CD4-positive, alpha-beta memory T cell (primary cell): ENCODE measurements at regions not wholly inside any gene's neighbourhood (a gene's known extent, or its start where the extent isn't known, plus 50 kb on each side); places are given as distances from the start of the nearest gene placed in this dataset.

Experiments
- CTCF ChIA-PET: fragments of 350-600 bp; sonication (Branson Sonifier 250); formaldehyde crosslinking; loops from one replicate; lab custom pipeline; 2021; ENCODE audit warnings: inconsistent platforms; ENCODE audit not compliant: partially characterized antibody; lab: Charles Lee
- POLR2A ChIA-PET: fragments of 350-600 bp; sonication (Branson Sonifier 250); formaldehyde crosslinking; loops from one replicate; lab custom pipeline; 2021; ENCODE audit not compliant: partially characterized antibody; lab: Charles Lee
- DNase-seq, 5 donors: peaks; one replicate each; pipeline versions ENCODE4 v3.0.0 to v3.0.0-alpha.2; 2020 to 2022; ENCODE audit warnings: mixed read lengths in 1 of 5
- H3K27ac ChIP-seq: one replicate; pipeline ENCODE4 v1.7.0; 2013; ENCODE audit warnings: low read depth, low read length
- H3K27me3 ChIP-seq: 2 replicates; pipeline ENCODE4 v1.7.0; 2013; ENCODE audit warnings: mild to moderate bottlenecking, low read length, moderate library complexity; ENCODE audit not compliant: insufficient read depth
- H3K36me3 ChIP-seq: 2 replicates; pipeline ENCODE4 v1.7.0; 2013; ENCODE audit warnings: mild to moderate bottlenecking, low read length, moderate library complexity; ENCODE audit not compliant: insufficient read depth
- H3K4me1 ChIP-seq: 2 replicates; pipeline ENCODE4 v1.7.0; 2013; ENCODE audit warnings: mild to moderate bottlenecking, low read length, moderate library complexity; ENCODE audit not compliant: insufficient read depth
- H3K4me3 ChIP-seq, 2 donors: one replicate each; pipeline ENCODE4 v1.7.0; 2013; ENCODE audit warnings: low read length in 2 of 2, mild to moderate bottlenecking in 1 of 2
- H3K9me3 ChIP-seq, 2 donors: one replicate each; pipeline ENCODE4 v1.7.0; 2013; ENCODE audit warnings: low read length in 2 of 2, control low read depth in 1 of 2; ENCODE audit not compliant: control insufficient read depth in 1 of 2
- H3K27ac Mint-ChIP-seq, 7 donors: one replicate each; pipeline ENCODE4 v1.8.0; 2020 to 2021; ENCODE audit warnings: mixed read lengths in 7 of 7, mild to moderate bottlenecking in 6 of 7, inconsistent platforms in 3 of 7, moderate library complexity in 3 of 7
- H3K27me3 Mint-ChIP-seq, 2 donors: one replicate each; pipeline ENCODE4 v1.8.0; 2020 to 2021; ENCODE audit warnings: mixed read lengths in 2 of 2
- H3K36me3 Mint-ChIP-seq, 2 donors: one replicate each; pipeline ENCODE4 v1.8.0; 2020 to 2021; ENCODE audit warnings: mixed read lengths in 2 of 2, inconsistent platforms in 1 of 2, mild to moderate bottlenecking in 1 of 2
- H3K4me1 Mint-ChIP-seq, 4 donors: one replicate each; pipeline ENCODE4 v1.8.0; 2020 to 2021; ENCODE audit warnings: mixed read lengths in 4 of 4, mild to moderate bottlenecking in 1 of 4
- H3K4me3 Mint-ChIP-seq, 8 donors: one replicate each; pipeline ENCODE4 v1.8.0; 2020 to 2021; ENCODE audit warnings: mixed read lengths in 8 of 8, mild to moderate bottlenecking in 7 of 8, moderate library complexity in 6 of 8, inconsistent platforms in 3 of 8
- H3K9me3 Mint-ChIP-seq, 8 donors: one replicate each; pipeline ENCODE4 v1.8.0; 2020 to 2021; ENCODE audit warnings: mixed read lengths in 8 of 8, mild to moderate bottlenecking in 5 of 8, inconsistent platforms in 3 of 8, moderate library complexity in 1 of 8
- intact Hi-C: fragments of 100-400 bp; cut with micrococcal nuclease; formaldehyde crosslinking; loops from one replicate; pipeline ENCODE4 v1.15.1; 2023

- CTCF ChIA-PET = no interaction called here
- intact Hi-C loops = no loop called here
- Histone ChIP-seq H3K27ac (no peak overlapping the region), H3K27me3 (no peaks in the 10 kb centered on the region), H3K36me3 (no peaks in the 10 kb centered on the region), H3K4me1 (no peaks in the 10 kb centered on the region), H3K9me3 (no peaks in the 10 kb centered on the region), H3K4me3 (no peak overlapping the region)
- H3K4me1 Mint-ChIP-seq = no peaks in the 10 kb centered on the region
- peaks cover 11 to 21% of the 10 kb centered on the region in 2 donors for H3K27me3 Mint-ChIP-seq
- no peaks in the 10 kb centered on the region for H3K36me3 Mint-ChIP-seq
- no peak overlapping the region for H3K4me3 Mint-ChIP-seq
- POLR2A ChIA-PET = no interaction called here
- peaks cover 0 to 9% (median 6%) of the 10 kb centered on the region in 8 donors for H3K9me3 Mint-ChIP-seq
- H3K27ac Mint-ChIP-seq = no peak overlapping the region
- no peak for DNase-seq
Measured at GRCh38 chr13:43977911-43978310, 98.2 kb downstream of the LACC1 start.

GRCh38 chr13:43978688-43979087 lies 99.0 kb downstream of the LACC1 start:
- peaks cover 11 to 21% of the 10 kb centered on the region in 2 donors for H3K27me3 Mint-ChIP-seq

GRCh38 chr13:43979492-43979891 lies 99.8 kb downstream of the LACC1 start:
- H3K4me3 ChIP-seq = no peak overlapping the region
- DNase-seq = no peak
- Mint-ChIP-seq H3K27ac (no peak overlapping the region), H3K4me1 (no peaks in the 10 kb centered on the region), H3K4me3 (no peak overlapping the region), H3K9me3 (peaks cover 0 to 9% (median 6%) of the 10 kb centered on the region in 8 donors), H3K27me3 (peaks cover 11 to 23% of the 10 kb centered on the region in 2 donors), H3K36me3 (no peaks in the 10 kb centered on the region)
- H3K4me1 ChIP-seq = no peaks in the 10 kb centered on the region
- CTCF ChIA-PET = no interaction called here
- no peaks in the 10 kb centered on the region for H3K36me3 ChIP-seq
- H3K9me3 ChIP-seq = no peaks in the 10 kb centered on the region
- no peaks in the 10 kb centered on the region for H3K27me3 ChIP-seq
- POLR2A ChIA-PET = no interaction called here
- H3K27ac ChIP-seq = no peak overlapping the region
- intact Hi-C loops = no loop called here

More at GRCh38 chr13:43978688-43979087, 99.0 kb downstream of the LACC1 start:
- Histone ChIP-seq H3K27me3 (no peaks in the 10 kb centered on the region), H3K4me3 (no peak overlapping the region), H3K9me3 (no peaks in the 10 kb centered on the region), H3K4me1 (no peaks in the 10 kb centered on the region), H3K27ac (no peak overlapping the region), H3K36me3 (no peaks in the 10 kb centered on the region)
- DNase-seq = no peak
- Mint-ChIP-seq H3K9me3 (peaks cover 0 to 9% (median 6%) of the 10 kb centered on the region in 8 donors), H3K27ac (no peak overlapping the region), H3K36me3 (no peaks in the 10 kb centered on the region), H3K4me3 (no peak overlapping the region), H3K4me1 (no peaks in the 10 kb centered on the region)
- ChIA-PET CTCF (no interaction called here), POLR2A (no interaction called here)
- intact Hi-C loops = no loop called here

GRCh38 chr13:43980587-43980986 lies 100.9 kb downstream of the LACC1 start:
- H3K27me3 Mint-ChIP-seq = peaks cover 11 to 26% of the 10 kb centered on the region in 2 donors
- H3K4me1 ChIP-seq = no peaks in the 10 kb centered on the region
- no peak overlapping the region for H3K27ac Mint-ChIP-seq
- no peak for DNase-seq
- H3K27me3 ChIP-seq = no peaks in the 10 kb centered on the region
- no peaks in the 10 kb centered on the region for H3K36me3 Mint-ChIP-seq
- H3K36me3 ChIP-seq = no peaks in the 10 kb centered on the region
- peaks cover 0 to 9% (median 6%) of the 10 kb centered on the region in 8 donors for H3K9me3 Mint-ChIP-seq
- no peak overlapping the region for H3K4me3 Mint-ChIP-seq
- H3K4me1 Mint-ChIP-seq = no peaks in the 10 kb centered on the region
- intact Hi-C loops = no loop called here
- H3K4me3 ChIP-seq = no peak overlapping the region
- ChIA-PET CTCF (no interaction called here), POLR2A (no interaction called here)
- H3K27ac ChIP-seq = no peak overlapping the region
- no peaks in the 10 kb centered on the region for H3K9me3 ChIP-seq

DNA sequence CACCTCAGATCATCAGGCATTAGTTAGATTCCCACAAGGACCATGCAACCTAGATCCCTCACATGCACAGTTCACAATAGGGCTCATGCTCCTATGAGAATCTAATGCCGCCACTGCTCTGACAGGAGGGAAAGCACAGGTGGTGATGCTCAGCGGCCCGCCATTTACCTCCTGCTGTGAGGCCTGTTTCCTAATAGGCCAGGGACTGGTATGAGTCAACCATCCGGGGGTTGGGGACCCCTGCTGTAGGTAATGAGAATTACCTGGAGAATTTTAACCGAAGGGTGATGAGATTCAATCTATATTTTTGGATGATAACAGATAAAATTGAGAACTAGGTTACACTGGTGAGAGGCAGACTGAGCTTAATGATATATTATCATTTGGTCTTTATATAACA lies 101.4 kb downstream of the LACC1 start:
- Histone ChIP-seq H3K27me3 (no peaks in the 10 kb centered on the region), H3K4me1 (no peaks in the 10 kb centered on the region), H3K36me3 (no peaks in the 10 kb centered on the region), H3K4me3 (no peak overlapping the region), H3K9me3 (no peaks in the 10 kb centered on the region), H3K27ac (no peak overlapping the region)
- Mint-ChIP-seq H3K4me3 (no peak overlapping the region), H3K27me3 (peaks cover 9 to 25% of the 10 kb centered on the region in 2 donors), H3K27ac (no peak overlapping the region), H3K36me3 (no peaks in the 10 kb centered on the region), H3K4me1 (no peaks in the 10 kb centered on the region), H3K9me3 (peaks cover 0 to 7% (median 4%) of the 10 kb centered on the region in 8 donors)
- no peak for DNase-seq
- POLR2A ChIA-PET = no interaction called here
- intact Hi-C loops = no loop called here
- CTCF ChIA-PET = no interaction called here

- no peaks in the 10 kb centered on the region for H3K36me3 ChIP-seq
- intact Hi-C loops = no loop called here
- no peak overlapping the region for H3K4me3 Mint-ChIP-seq
- no peaks in the 10 kb centered on the region for H3K4me1 Mint-ChIP-seq
- POLR2A ChIA-PET = no interaction called here
- DNase-seq = no peak
- no peaks in the 10 kb centered on the region for H3K27me3 ChIP-seq
- no peak overlapping the region for H3K27ac Mint-ChIP-seq
- H3K9me3 ChIP-seq = no peaks in the 10 kb centered on the region
- CTCF ChIA-PET = no interaction called here
- no peaks in the 10 kb centered on the region for H3K4me1 ChIP-seq
- H3K27me3 Mint-ChIP-seq = peaks cover 7 to 25% of the 10 kb centered on the region in 2 donors
- H3K4me3 ChIP-seq = no peak overlapping the region
- no peak overlapping the region for H3K27ac ChIP-seq
- no peaks in the 10 kb centered on the region for H3K36me3 Mint-ChIP-seq
- peaks cover 0 to 5% (median under 1%) of the 10 kb centered on the region in 8 donors for H3K9me3 Mint-ChIP-seq
Measured at GRCh38 chr13:43981512-43982301, 102.0 kb downstream of the LACC1 start.

DNA sequence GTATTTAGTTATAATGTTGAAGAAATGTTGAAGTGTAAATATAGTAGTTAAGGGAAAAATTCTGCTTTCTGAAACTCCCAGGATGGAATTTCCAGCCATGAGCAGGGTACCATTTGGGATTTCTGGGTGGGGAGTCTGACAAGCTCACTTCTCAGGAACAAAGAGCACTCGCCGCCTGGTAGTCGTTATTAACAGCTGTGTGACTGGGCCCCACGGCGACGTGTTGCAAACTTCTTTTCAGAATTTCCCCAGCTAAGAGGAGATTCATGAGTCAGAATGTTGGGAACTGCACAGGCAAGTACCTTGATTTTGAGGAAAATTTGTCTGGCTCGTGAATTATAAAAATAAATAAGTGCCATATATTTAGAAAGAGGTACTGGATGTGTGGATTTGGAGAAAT lies 103.7 kb downstream of the LACC1 start:
- H3K4me3 Mint-ChIP-seq = no peak overlapping the region
- no peaks in the 10 kb centered on the region for H3K36me3 Mint-ChIP-seq
- DNase-seq = no peak
- ChIA-PET POLR2A (no interaction called here), CTCF (no interaction called here)
- Histone ChIP-seq H3K27me3 (no peaks in the 10 kb centered on the region), H3K36me3 (no peaks in the 10 kb centered on the region), H3K4me1 (no peaks in the 10 kb centered on the region), H3K4me3 (no peak overlapping the region), H3K9me3 (no peaks in the 10 kb centered on the region), H3K27ac (no peak overlapping the region)
- intact Hi-C loops = no loop called here
- peaks cover 0 to 1% (median 0%) of the 10 kb centered on the region in 8 donors for H3K9me3 Mint-ChIP-seq
- H3K4me1 Mint-ChIP-seq = no peaks in the 10 kb centered on the region
- peaks cover 7 to 20% of the 10 kb centered on the region in 2 donors for H3K27me3 Mint-ChIP-seq
- no peak overlapping the region for H3K27ac Mint-ChIP-seq
